Osteoblast (primary cell): ENCODE measurements at regions not wholly inside any gene's neighbourhood (a gene's known extent, or its start where the extent isn't known, plus 50 kb on each side); places are given as distances from the start of the nearest gene placed in this dataset.
"Not testable (repeated sequence)": the region's sequence is repeated elsewhere in the genome, so short reads cannot be mapped to it uniquely, and the experiment has no call there.

Source experiments
- DNase-seq: peaks from one replicate; pipeline ENCODE4 v3.0.0; 2011; ENCODE audit warnings: low spot score, mixed read lengths; ENCODE audit not compliant: insufficient read length; ENCODE audit errors: missing footprints
- H2AFZ ChIP-seq: 2 replicates; pipeline ENCODE4 v1.6.0; 2011; ENCODE audit warnings: mild to moderate bottlenecking, low read length
- H3K27ac ChIP-seq: 2 replicates; pipeline ENCODE4 v1.5.1; 2011; ENCODE audit warnings: mild to moderate bottlenecking, low read depth, low read length, moderate library complexity
- H3K27me3 ChIP-seq: 2 replicates; pipeline ENCODE4 v1.6.0; 2012; ENCODE audit warnings: mild to moderate bottlenecking, control low read depth, inconsistent platforms, low read length, moderate library complexity; ENCODE audit not compliant: insufficient read depth
- H3K36me3 ChIP-seq: 2 replicates; pipeline ENCODE4 v1.5.1; 2011; ENCODE audit warnings: mild to moderate bottlenecking, low read length, control low read depth, moderate library complexity; ENCODE audit not compliant: insufficient read depth
- H3K4me1 ChIP-seq: 2 replicates; pipeline ENCODE4 v1.5.1; 2011; ENCODE audit warnings: mild to moderate bottlenecking, low read length, control low read depth, moderate library complexity; ENCODE audit not compliant: insufficient read depth
- H3K4me2 ChIP-seq: 2 replicates; pipeline ENCODE4 v1.6.0; 2011; ENCODE audit warnings: mild to moderate bottlenecking, low read length; ENCODE audit not compliant: insufficient read depth
- H3K4me3 ChIP-seq: fragments of 200-600 bp; sonication (generic); 3 replicates; pipeline ENCODE4 v1.5.1; 2012; ENCODE audit warnings: mild to moderate bottlenecking, low read length, inconsistent platforms; ENCODE audit not compliant: insufficient read depth
- H3K79me2 ChIP-seq: 2 replicates; pipeline ENCODE4 v1.6.0; 2012; ENCODE audit warnings: mild to moderate bottlenecking, low read length, control low read depth, inconsistent platforms; ENCODE audit not compliant: insufficient read depth
- H3K9me3 ChIP-seq: 2 replicates; pipeline ENCODE4 v1.5.1; 2011; ENCODE audit warnings: low read depth, low read length, control low read depth
- H4K20me1 ChIP-seq: 2 replicates; pipeline ENCODE4 v1.6.0; 2012; ENCODE audit warnings: mild to moderate bottlenecking, low read length, control low read depth; ENCODE audit not compliant: insufficient read depth
- TF ChIP-seq, protein P1 (sequence below): IDR thresholded peaks from 2 replicates; pipeline ENCODE4 v1.5.1; 2011; ENCODE audit warnings: mild to moderate bottlenecking, low read depth, low read length, moderate library complexity; ENCODE audit errors: extremely low read depth

DNA sequence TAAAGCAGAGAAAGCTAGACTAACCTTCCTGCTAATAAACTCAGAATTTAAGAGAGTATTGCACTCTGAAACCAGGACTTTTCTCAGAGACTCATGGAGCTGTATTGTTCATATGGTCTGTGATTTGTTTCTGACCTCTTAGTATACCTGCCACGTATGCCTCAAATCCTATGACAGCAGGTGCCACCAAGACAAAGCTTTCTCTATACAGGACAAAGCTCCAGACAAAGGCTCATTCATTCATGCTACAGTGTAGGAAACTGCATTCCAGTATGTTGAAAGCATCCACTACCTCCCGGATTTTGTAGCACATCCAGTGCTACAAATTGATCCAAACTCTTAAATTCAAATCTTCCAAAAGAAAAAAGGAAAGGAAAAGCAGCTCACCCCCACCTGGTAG is 178.3 kb downstream of the CHIC2 start:
- Histone ChIP-seq H3K79me2 (no peaks in the 10 kb centered on the region), H3K4me3 (no peak overlapping the region), H3K4me1 (no peaks in the 10 kb centered on the region), H3K36me3 (no peaks in the 10 kb centered on the region), H3K9me3 (no peaks in the 10 kb centered on the region), H2AFZ (no peak overlapping the region), H3K27me3 (no peaks in the 10 kb centered on the region), H3K4me2 (no peak overlapping the region), H4K20me1 (no peaks in the 10 kb centered on the region), H3K27ac (no peak overlapping the region)
- TF ChIP-seq, protein P1, sequence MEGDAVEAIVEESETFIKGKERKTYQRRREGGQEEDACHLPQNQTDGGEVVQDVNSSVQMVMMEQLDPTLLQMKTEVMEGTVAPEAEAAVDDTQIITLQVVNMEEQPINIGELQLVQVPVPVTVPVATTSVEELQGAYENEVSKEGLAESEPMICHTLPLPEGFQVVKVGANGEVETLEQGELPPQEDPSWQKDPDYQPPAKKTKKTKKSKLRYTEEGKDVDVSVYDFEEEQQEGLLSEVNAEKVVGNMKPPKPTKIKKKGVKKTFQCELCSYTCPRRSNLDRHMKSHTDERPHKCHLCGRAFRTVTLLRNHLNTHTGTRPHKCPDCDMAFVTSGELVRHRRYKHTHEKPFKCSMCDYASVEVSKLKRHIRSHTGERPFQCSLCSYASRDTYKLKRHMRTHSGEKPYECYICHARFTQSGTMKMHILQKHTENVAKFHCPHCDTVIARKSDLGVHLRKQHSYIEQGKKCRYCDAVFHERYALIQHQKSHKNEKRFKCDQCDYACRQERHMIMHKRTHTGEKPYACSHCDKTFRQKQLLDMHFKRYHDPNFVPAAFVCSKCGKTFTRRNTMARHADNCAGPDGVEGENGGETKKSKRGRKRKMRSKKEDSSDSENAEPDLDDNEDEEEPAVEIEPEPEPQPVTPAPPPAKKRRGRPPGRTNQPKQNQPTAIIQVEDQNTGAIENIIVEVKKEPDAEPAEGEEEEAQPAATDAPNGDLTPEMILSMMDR, result no peak
- DNase-seq, result no peak

DNA sequence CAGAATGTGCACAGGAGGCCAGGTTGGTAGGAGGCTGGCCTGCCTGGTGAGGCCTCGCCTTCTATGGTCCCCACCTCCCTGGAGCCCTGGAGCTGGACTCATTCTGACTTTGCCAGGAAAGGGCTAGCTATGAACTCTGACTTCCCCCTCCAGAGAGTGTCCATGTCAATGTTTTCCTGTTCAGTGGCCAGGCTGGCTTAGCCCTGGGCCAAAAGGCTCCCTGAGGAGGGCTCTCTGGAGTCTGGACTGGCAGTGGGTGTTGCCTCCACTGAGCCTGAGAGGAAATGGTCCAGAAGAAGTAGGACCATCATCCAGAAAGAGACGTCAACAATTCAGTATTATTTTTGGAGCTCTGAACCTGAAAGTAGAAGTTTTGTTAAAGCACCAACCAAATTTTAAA is 178.7 kb downstream of the CHIC2 start:
- Histone ChIP-seq H3K36me3 (no peaks in the 10 kb centered on the region), H3K4me3 (no peak overlapping the region), H2AFZ (no peak overlapping the region), H3K27me3 (no peaks in the 10 kb centered on the region), H3K4me2 (no peak overlapping the region), H4K20me1 (no peaks in the 10 kb centered on the region), H3K4me1 (no peaks in the 10 kb centered on the region), H3K79me2 (no peaks in the 10 kb centered on the region), H3K9me3 (no peaks in the 10 kb centered on the region), H3K27ac (no peak overlapping the region)
- no peak for DNase-seq
- TF ChIP-seq, protein P1, result no peak

DNA sequence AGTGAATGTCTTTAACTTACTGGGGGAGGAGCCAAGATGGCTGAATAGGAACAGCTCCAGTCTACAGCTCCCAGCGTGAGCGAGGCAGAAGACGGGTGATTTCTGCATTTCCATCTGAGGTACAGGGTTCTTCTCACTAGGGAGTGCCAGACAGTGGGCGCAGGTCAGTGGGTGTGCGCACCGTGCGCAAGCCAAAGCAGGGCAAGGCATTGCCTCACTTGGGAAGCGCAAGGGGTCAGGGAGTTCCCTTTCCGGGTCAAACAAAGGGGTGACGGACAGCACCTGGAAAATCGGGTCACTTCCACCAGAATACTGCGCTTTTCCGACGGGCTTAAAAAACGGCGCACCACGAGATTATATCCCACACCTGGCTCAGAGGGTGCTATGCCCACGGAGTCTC is 187.3 kb downstream of the CHIC2 start:
- H3K36me3 ChIP-seq, H3K27me3 ChIP-seq, H3K27ac ChIP-seq, H3K4me3 ChIP-seq, H4K20me1 ChIP-seq, H3K79me2 ChIP-seq, H3K4me2 ChIP-seq, DNase-seq, H2AFZ ChIP-seq, H3K9me3 ChIP-seq, H3K4me1 ChIP-seq: not testable (repeated sequence)

DNA sequence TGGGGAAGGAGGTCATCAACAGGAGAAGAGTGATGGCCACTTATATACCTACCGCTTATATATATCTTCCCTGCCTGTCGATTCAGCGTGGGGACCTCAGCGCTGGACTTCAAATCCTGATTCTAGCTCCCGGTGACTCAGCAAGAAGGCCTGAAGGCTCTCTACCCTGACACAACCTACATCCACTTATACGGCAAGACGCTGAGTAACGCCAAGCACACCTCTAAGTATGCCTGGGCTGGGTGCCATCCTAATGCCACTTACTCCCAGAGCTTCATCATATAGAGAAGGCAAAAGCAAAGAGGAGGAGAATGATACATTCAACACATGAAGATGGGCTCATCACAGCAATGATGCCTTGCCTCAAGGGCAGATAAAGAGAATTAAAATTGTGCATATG is 198.3 kb downstream of the CHIC2 start:
- no peak for DNase-seq
- Histone ChIP-seq H3K4me1 (peaks cover 20% of the 10 kb centered on the region), H3K36me3 (no peaks in the 10 kb centered on the region), H2AFZ (no peak overlapping the region), H3K4me3 (no peak overlapping the region), H4K20me1 (no peaks in the 10 kb centered on the region), H3K4me2 (no peak overlapping the region), H3K9me3 (no peaks in the 10 kb centered on the region), H3K27ac (no peak overlapping the region), H3K27me3 (no peaks in the 10 kb centered on the region), H3K79me2 (no peaks in the 10 kb centered on the region)
- TF ChIP-seq, protein P1, result no peak

DNA sequence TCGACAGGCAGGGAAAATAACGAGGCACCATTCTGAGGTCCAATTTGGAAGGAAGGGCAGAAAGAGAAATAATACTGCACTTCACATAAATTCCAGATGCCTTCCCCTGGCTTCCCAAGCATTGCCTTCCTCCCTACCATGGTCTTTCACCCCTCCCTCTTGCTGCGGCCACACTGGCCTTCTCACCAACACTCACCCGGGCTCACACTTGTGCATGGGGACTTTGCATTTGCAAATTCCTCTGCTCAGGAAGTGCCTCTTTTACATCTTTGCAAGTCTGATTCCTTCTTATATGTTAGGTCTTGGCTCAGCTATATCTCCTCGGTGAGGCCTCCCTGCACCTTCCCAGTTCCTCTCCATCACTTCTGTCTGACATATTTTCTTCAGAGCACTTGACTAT is 199.4 kb downstream of the CHIC2 start:
- no peak for DNase-seq
- Histone ChIP-seq H3K9me3 (no peaks in the 10 kb centered on the region), H3K4me1 (peaks cover 20% of the 10 kb centered on the region), H3K4me2 (no peak overlapping the region), H3K4me3 (no peak overlapping the region), H3K79me2 (no peaks in the 10 kb centered on the region), H3K36me3 (no peaks in the 10 kb centered on the region), H4K20me1 (no peaks in the 10 kb centered on the region), H3K27me3 (no peaks in the 10 kb centered on the region), H3K27ac (no peak overlapping the region), H2AFZ (no peak overlapping the region)
- TF ChIP-seq, protein P1, result no peak
